ENCODE measurements at regions not wholly inside any gene's neighbourhood (a gene's known extent, or its start where the extent isn't known, plus 50 kb on each side); places are given as distances from the start of the nearest gene placed in this dataset.

DNA sequence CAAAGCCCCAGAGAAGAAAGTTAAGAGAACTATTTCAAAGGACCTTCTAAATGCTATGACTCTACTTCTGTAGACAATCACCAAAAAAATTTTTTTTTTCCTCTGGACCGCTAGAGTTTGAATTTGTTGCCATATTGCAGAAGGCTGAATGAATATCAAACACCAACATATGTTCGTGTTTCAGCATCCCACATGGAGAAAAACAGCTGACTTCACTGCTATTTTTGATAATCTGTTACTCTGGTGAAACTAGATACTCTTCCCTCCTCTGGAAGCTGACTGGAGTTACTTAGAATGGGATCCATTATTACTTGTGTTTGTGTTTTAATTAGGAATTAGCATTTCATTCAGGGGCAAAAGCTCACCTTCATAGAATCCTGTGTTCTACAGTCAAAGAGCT is 447.0 kb downstream of the AASDHPPT start:
- TF ChIP-seq, protein P1, sequence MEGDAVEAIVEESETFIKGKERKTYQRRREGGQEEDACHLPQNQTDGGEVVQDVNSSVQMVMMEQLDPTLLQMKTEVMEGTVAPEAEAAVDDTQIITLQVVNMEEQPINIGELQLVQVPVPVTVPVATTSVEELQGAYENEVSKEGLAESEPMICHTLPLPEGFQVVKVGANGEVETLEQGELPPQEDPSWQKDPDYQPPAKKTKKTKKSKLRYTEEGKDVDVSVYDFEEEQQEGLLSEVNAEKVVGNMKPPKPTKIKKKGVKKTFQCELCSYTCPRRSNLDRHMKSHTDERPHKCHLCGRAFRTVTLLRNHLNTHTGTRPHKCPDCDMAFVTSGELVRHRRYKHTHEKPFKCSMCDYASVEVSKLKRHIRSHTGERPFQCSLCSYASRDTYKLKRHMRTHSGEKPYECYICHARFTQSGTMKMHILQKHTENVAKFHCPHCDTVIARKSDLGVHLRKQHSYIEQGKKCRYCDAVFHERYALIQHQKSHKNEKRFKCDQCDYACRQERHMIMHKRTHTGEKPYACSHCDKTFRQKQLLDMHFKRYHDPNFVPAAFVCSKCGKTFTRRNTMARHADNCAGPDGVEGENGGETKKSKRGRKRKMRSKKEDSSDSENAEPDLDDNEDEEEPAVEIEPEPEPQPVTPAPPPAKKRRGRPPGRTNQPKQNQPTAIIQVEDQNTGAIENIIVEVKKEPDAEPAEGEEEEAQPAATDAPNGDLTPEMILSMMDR (conservative IDR thresholded peaks at IDR 0.05; ENCODE audit: low read depth, low read length): no peak
- TF ChIP-seq EZH2 (IDR thresholded peaks at IDR 0.05; ENCODE audit: low read length, unreplicated experiment): no peak

Data from PC-3 (cell line).